H9 (cell line): ENCODE measurements at regions not wholly inside any gene's neighbourhood (a gene's known extent, or its start where the extent isn't known, plus 50 kb on each side); places are given as distances from the start of the nearest gene placed in this dataset.

Experiments used
- DNase-seq: peaks from one replicate; pipeline ENCODE4 v3.0.0-alpha.2; 2017
- H2AFZ ChIP-seq: one replicate; pipeline ENCODE4 v1.6.1; 2013; ENCODE audit warnings: mild to moderate bottlenecking, low read length, control low read depth, moderate library complexity
- H2AK5ac ChIP-seq: 2 replicates; pipeline ENCODE4 v1.6.1; 2013; ENCODE audit warnings: low read length, control low read depth, mixed read lengths; ENCODE audit not compliant: insufficient read length
- H2BK120ac ChIP-seq: one replicate; pipeline ENCODE4 v1.6.1; 2013; ENCODE audit warnings: low read depth, mild to moderate bottlenecking, low read length, control low read depth, inconsistent platforms; ENCODE audit not compliant: poor library complexity, severe bottlenecking
- H2BK12ac ChIP-seq: 2 replicates; pipeline ENCODE4 v1.6.1; 2013; ENCODE audit warnings: low read length, control low read depth, mixed read lengths, low read depth; ENCODE audit not compliant: insufficient read length
- H2BK15ac ChIP-seq: 2 replicates; pipeline ENCODE4 v1.6.1; 2013; ENCODE audit warnings: low read depth, low read length, control low read depth
- H2BK20ac ChIP-seq: one replicate; pipeline ENCODE4 v1.6.1; 2013; ENCODE audit warnings: low read depth, mild to moderate bottlenecking, low read length, control low read depth, inconsistent platforms; ENCODE audit not compliant: poor library complexity, severe bottlenecking
- H2BK5ac ChIP-seq: 2 replicates; pipeline ENCODE4 v1.6.1; 2013; ENCODE audit warnings: low read length, control low read depth, mixed read lengths; ENCODE audit not compliant: insufficient read length
- H3K14ac ChIP-seq: 2 replicates; pipeline ENCODE4 v1.6.1; 2013; ENCODE audit warnings: low read length, control low read depth; ENCODE audit not compliant: insufficient read depth
- H3K18ac ChIP-seq: 2 replicates; pipeline ENCODE4 v1.6.1; 2013; ENCODE audit warnings: low read depth, mild to moderate bottlenecking, mixed read lengths, low read length, control low read depth; ENCODE audit not compliant: insufficient read length
- H3K23ac ChIP-seq: 2 replicates; pipeline ENCODE4 v1.6.1; 2013; ENCODE audit warnings: low read length, control low read depth, mixed read lengths, low read depth; ENCODE audit not compliant: insufficient read length
- H3K23me2 ChIP-seq: 2 replicates; pipeline ENCODE4 v1.6.1; 2013; ENCODE audit warnings: low read depth, mild to moderate bottlenecking, mixed read lengths, low read length, control low read depth; ENCODE audit not compliant: insufficient read length, poor library complexity, severe bottlenecking
- H3K27ac ChIP-seq: 2 replicates; pipeline ENCODE4 v1.5.1; 2013; ENCODE audit warnings: low read length, control low read depth, mixed read lengths, low read depth; ENCODE audit not compliant: insufficient read length
- H3K27me3 ChIP-seq: 2 replicates; pipeline ENCODE4 v1.6.1; 2013; ENCODE audit warnings: low read length, control low read depth, inconsistent platforms; ENCODE audit not compliant: insufficient read depth
- H3K4ac ChIP-seq: 2 replicates; pipeline ENCODE4 v1.6.1; 2013; ENCODE audit warnings: low read depth, mild to moderate bottlenecking, control low read depth, inconsistent platforms, low read length, moderate library complexity
- H3K4me1 ChIP-seq: 2 replicates; pipeline ENCODE4 v1.6.1; 2013; ENCODE audit warnings: low read length, control low read depth, inconsistent platforms; ENCODE audit not compliant: insufficient read depth
- H3K4me2 ChIP-seq: 2 replicates; pipeline ENCODE4 v1.6.1; 2013; ENCODE audit warnings: low read length, control low read depth, mixed read lengths; ENCODE audit not compliant: insufficient read length, insufficient read depth
- H3K56ac ChIP-seq: 2 replicates; pipeline ENCODE4 v1.6.1; 2013; ENCODE audit warnings: low read depth, mild to moderate bottlenecking, mixed read lengths, low read length, control low read depth; ENCODE audit not compliant: insufficient read length
- H3K79me1 ChIP-seq: 2 replicates; pipeline ENCODE4 v1.6.1; 2013; ENCODE audit warnings: low read depth, mild to moderate bottlenecking, moderate library complexity, low read length, control low read depth, inconsistent platforms; ENCODE audit not compliant: insufficient read depth, poor library complexity, severe bottlenecking
- H3K79me2 ChIP-seq: 2 replicates; pipeline ENCODE4 v1.6.1; 2013; ENCODE audit warnings: low read length, control low read depth, inconsistent platforms; ENCODE audit not compliant: insufficient read depth
- H3K9ac ChIP-seq: 2 replicates; pipeline ENCODE4 v1.6.1; 2013; ENCODE audit warnings: low read length, control low read depth, mixed read lengths; ENCODE audit not compliant: insufficient read length; ENCODE audit errors: extremely low read depth
- H3K9me3 ChIP-seq: one replicate; pipeline ENCODE4 v1.6.1; 2013; ENCODE audit warnings: low read depth, low read length, inconsistent platforms; ENCODE audit not compliant: control insufficient read depth
- H3T11ph ChIP-seq: one replicate; pipeline ENCODE4 v1.6.1; 2013; ENCODE audit warnings: mild to moderate bottlenecking, low read length, control low read depth, inconsistent platforms
- H4K20me1 ChIP-seq: one replicate; pipeline ENCODE4 v1.6.1; 2013; ENCODE audit not compliant: control insufficient read depth, insufficient read length, insufficient read depth
- H4K5ac ChIP-seq: 2 replicates; pipeline ENCODE4 v1.6.1; 2013; ENCODE audit warnings: low read depth, mild to moderate bottlenecking, mixed read lengths, low read length, control low read depth; ENCODE audit not compliant: insufficient read length
- H4K8ac ChIP-seq: replicated peaks from 2 replicates; pipeline ENCODE4 v1.6.1; 2013; ENCODE audit warnings: low read length, control low read depth, mixed read lengths, low read depth; ENCODE audit not compliant: insufficient read length
- H4K91ac ChIP-seq: 2 replicates; pipeline ENCODE4 v1.6.1; 2013; ENCODE audit warnings: low read depth, mild to moderate bottlenecking, moderate library complexity, mixed read lengths, low read length, control low read depth; ENCODE audit not compliant: insufficient read length
- H3K27ac Mint-ChIP-seq, 3 experiments: 2 replicates in 2 of 3; 3 replicates in 1 of 3; pipeline ENCODE4 v1.8.0; 2020 to 2021; ENCODE audit warnings: mixed read lengths in 3 of 3, mild to moderate bottlenecking in 1 of 3, moderate library complexity in 1 of 3
- H3K27me3 Mint-ChIP-seq: 2 replicates; pipeline ENCODE4 v1.8.0; 2021; ENCODE audit warnings: low read depth, mild to moderate bottlenecking, moderate library complexity, mixed read lengths
- H3K36me3 Mint-ChIP-seq, 3 experiments: 2 replicates in 2 of 3; 3 replicates in 1 of 3; pipeline ENCODE4 v1.8.0; 2020 to 2021; ENCODE audit warnings: low read depth in 3 of 3, mixed read lengths in 3 of 3; ENCODE audit not compliant: insufficient read depth in 1 of 3
- H3K4me1 Mint-ChIP-seq, 2 experiments: 2 replicates each; pipeline ENCODE4 v1.8.0; 2020; ENCODE audit warnings: mixed read lengths in 2 of 2
- H3K4me3 Mint-ChIP-seq, 2 experiments: 2 replicates in 1 of 2; 3 replicates in 1 of 2; pipeline ENCODE4 v1.8.0; 2020 to 2021; ENCODE audit warnings: mild to moderate bottlenecking in 2 of 2, mixed read lengths in 2 of 2, moderate library complexity in 1 of 2
- H3K9me3 Mint-ChIP-seq, 2 experiments: 2 replicates in 1 of 2; 3 replicates in 1 of 2; pipeline ENCODE4 v1.8.0; 2020; ENCODE audit warnings: mild to moderate bottlenecking in 2 of 2, mixed read lengths in 2 of 2, moderate library complexity in 1 of 2
- CTCF ChIP-seq: fragments of 200-600 bp; sonication (generic); conservative IDR thresholded peaks from 3 replicates; pipeline ENCODE4 v1.8.0; 2021; ENCODE audit warnings: antibody characterized with exemption, mild to moderate bottlenecking
- WGBS: extraction: QIAGEN DNeasy Blood & Tissue Kit; methylation state at CpG from one replicate; pipeline ENCODE4 v1.1.7; 2013; ENCODE audit warnings: missing lambda C conversion rate, low lambda C conversion rate, mixed read lengths; ENCODE audit not compliant: insufficient read length; ENCODE audit errors: extremely low coverage; 5-methylcytosine and 5-hydroxymethylcytosine counted together

GRCh38 chr14:52119030-52119429 is 50.2 kb upstream of the NID2 start:
- H3K4me3 Mint-ChIP-seq = no peak overlapping the region
- no peaks in the 10 kb centered on the region for H3K23me2 ChIP-seq

More at GRCh38 chr14:52119030-52119429, 50.2 kb upstream of the NID2 start:
- H3K4me1 Mint-ChIP-seq = peaks cover 7% of the 10 kb centered on the region in 2 experiments
- Histone ChIP-seq H3K18ac (no peak overlapping the region), H3K9me3 (no peaks in the 10 kb centered on the region), H3K56ac (no peak overlapping the region), H2AFZ (no peak overlapping the region), H3K4me2 (no peak overlapping the region), H4K91ac (no peak overlapping the region), H2BK12ac (no peak overlapping the region), H2BK5ac (no peak overlapping the region), H3K27me3 (no peaks in the 10 kb centered on the region), H2AK5ac (no peak overlapping the region), H4K5ac (no peak overlapping the region), H3K79me1 (no peaks in the 10 kb centered on the region), H2BK20ac (no peak overlapping the region), H2BK15ac (no peak overlapping the region), H3K14ac (no peak overlapping the region), H3K9ac (no peak overlapping the region), H3K4me1 (no peaks in the 10 kb centered on the region), H2BK120ac (no peak overlapping the region), H4K20me1 (no peaks in the 10 kb centered on the region), H3K4ac (no peak overlapping the region), H3K79me2 (no peaks in the 10 kb centered on the region), H3K27ac (no peak overlapping the region), H3T11ph (no peak overlapping the region), H3K23ac (no peak overlapping the region), H4K8ac (no peak overlapping the region)
- no peaks in the 10 kb centered on the region; the same call in 1 of the 2 replicates for H3K27me3 Mint-ChIP-seq
- no CpG with 5 or more reads among the region's 3 CpGs for WGBS
- no peak for DNase-seq
- peaks cover 0 to 2% of the 10 kb centered on the region in 2 experiments; a peak in 3 of 5 replicates for H3K9me3 Mint-ChIP-seq
- no peak overlapping the region for H3K27ac Mint-ChIP-seq
- peaks cover 0 to 4% (median 3%) of the 10 kb centered on the region in 3 experiments; a peak in 2 of 7 replicates for H3K36me3 Mint-ChIP-seq
- TF ChIP-seq CTCF = no peak
